HG03159 (cell line): ENCODE measurements at regions not wholly inside any gene's neighbourhood (a gene's known extent, or its start where the extent isn't known, plus 50 kb on each side); places are given as distances from the start of the nearest gene placed in this dataset.

ENCODE experiments used
- ATAC-seq: cut with Tn5 transposase; IDR thresholded peaks from one replicate; pipeline ENCODE4 v1.9.1; 2021; ENCODE audit warnings: mild to moderate bottlenecking, moderate library complexity; ENCODE audit not compliant: unreplicated experiment

DNA sequence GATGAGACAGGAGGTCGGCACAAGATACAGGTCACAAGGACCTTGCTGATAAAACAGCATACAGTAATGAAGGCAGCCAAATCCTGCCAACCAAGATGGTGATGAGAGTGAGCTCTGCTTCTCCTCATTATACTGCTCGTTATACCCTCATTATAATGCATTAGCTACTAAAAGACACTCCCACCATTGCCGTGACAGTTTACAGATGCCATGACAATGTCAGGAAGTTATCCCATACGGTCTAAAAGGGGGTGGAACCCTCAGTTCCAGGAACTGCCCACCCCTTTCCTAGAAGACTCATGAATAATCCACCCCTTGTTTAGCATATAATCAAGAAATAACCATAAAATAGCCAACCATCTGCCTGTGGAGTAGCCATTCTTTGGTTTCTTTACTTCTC lies 224.2 kb downstream of the RBM43 start:
- no peak for ATAC-seq

DNA sequence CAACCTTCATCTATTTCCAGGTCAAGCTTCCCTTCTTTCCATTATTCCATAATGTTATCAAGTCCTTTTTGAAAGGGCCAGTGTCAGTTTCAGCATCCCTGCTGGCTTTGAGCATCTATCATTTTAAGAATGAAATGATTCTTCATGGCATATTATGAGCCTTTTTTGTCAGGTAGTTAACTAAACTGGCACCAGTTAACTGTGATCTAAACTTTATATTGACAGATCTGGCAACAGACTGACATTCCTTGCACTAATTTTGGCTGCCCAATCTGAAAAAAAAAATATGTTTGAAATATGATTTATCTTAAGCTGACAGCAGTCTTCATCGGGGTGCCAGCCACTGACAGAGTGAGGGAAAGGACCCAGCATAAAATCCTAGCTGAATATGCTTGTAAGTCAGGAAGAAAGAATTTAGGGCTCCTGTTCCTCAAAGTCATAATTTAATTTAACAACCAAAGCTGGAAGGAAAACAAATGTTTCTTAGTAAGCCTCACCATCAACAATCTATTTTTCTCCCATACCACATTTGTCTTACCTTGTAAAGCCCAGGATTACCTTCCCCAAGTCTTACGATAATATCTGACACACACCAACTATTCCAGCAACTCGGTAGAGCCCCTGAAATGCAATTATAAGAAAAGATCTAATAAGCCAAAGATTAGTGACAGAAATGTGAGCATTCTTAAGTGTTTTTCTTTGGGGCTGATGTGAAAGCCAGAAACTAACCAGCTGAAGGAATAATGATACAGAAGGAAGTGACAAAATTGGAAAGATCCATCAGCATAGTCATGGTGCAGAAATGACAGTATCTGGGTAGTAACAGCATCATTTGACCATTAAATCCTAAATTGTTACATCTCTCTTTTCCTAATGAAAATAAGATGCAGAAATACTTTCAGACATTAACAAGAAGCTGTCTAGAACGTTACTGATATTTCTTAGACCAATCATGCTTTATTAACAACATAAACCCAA lies 228.1 kb downstream of the RBM43 start:
- no peak for ATAC-seq

DNA sequence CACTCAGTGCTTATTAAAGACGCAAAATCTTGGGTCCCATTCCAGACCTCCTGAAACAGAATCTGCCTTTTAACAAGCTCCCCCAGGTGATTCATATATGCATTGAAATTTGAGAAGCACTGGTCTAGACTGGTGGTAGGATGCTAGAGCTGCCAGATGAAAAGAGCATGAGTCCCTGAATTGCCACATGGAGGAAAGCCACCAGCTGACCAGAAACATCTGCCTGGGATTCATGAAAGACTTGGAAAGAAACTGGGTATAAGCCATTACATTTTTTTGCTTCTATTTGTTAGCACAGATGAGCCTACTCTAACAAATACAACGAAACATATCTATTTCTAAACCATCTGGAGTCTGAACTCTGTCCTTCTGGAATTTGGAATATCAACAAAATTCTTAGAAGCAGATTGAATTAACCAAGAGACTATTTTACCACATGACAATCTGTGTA lies 228.9 kb downstream of the RBM43 start:
- no peak for ATAC-seq

- no peak for ATAC-seq
Observed at GRCh38 chr2:151030663-151031230, 230.9 kb downstream of the RBM43 start.

DNA sequence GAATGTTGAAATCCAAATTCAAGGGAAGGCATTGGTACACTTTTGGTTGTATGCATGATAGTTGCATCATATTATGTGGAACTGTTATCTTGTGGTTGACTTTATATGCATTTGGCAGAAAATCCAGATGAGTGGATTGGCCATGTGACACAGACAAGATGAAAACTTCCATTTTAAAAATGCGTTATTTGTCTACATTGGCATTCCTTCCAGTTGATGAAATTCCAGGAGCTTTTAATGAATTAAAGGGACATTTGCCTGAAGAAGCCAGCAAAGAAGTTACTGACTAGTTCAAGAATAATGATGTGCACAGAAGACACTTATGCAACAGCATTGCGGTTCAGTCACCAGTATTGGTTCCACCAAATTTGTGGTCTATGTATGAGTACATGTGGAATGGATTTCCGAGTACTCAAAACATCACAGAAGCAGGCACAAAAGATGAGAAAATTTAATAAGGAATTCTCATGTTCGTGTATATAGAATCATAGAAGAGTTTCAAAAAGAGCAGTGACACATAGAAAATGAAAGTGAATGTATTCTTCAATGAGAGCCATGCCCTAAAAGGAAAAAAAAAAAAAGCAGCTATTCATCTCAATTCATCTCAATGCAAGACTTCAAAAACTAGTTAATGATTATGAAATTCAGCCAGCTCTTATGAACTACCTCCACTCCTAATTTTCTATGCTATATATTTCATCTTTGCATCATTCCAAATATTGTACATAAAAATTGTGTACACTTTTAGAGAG lies 232.1 kb downstream of the RBM43 start:
- peak; percentile 53 for ATAC-seq

- no peak for ATAC-seq
Observed at GRCh38 chr2:151028691-151029176, 232.9 kb downstream of the RBM43 start.

DNA sequence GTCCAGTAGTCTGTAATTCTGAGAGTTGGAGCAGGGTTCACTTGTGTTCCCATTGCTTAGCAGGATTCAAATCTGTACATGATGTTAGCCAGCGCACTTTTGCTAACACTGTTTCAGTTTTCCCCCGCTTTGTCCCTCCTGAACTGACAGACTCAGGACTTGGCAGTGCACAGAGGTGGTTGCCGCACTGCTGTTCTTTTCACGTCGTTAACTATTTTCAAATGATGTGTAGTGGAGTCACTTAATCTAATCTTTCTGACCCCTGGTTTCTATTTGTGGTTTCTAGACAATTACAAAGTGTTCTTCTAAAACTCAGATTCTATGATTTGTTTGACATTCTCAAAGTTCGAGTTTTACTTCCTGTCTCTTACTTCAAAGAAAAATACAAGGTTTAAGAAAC lies 234.5 kb downstream of the RBM43 start:
- no peak for ATAC-seq

DNA sequence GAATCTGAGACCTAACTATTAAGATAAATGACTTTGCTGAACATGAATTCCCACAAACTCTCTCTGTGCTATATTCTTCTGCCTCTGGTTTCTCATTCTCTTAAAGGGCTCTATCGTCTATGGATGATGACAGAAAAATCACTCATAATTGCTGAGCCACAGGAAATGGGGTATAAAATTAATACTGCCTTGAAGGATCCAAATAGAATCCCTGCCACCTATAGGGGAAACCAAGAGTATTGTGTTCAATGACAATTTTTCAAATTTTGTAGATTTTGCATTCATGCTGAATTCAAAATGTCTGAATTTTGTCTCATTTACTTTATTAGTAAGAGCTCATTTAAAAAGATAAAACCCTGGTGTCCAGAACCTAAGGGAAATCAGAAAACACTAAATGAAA lies 235.8 kb downstream of the RBM43 start:
- no peak for ATAC-seq

DNA sequence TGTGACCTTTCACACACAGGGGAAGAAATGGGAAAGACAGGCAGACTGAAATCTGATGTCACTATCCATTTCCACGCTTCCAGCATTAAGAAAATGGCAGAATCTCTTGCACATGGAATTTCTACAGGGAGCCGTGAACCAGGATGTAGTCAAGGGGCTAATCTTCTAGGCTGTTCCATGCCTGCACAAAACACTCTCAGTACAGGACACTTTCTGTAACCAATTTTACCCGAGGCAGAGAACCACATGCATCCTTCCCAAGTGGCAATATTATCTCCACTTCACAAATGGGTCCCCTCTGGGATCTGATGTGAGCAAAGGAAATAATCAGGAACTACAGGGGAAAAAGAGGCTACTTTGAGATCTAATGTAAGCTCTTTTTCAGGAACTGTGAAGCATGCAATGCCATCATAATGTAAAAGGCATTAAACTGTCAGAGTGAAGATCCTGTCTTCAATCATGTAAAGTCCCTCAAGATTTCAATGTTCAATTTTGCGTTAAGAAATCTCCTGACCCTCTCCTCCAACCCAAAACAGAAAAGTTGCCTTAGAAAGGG lies 236.9 kb downstream of the RBM43 start:
- no peak for ATAC-seq

- ATAC-seq = no peak
Observed at GRCh38 chr2:151021747-151022452, 239.8 kb downstream of the RBM43 start.

DNA sequence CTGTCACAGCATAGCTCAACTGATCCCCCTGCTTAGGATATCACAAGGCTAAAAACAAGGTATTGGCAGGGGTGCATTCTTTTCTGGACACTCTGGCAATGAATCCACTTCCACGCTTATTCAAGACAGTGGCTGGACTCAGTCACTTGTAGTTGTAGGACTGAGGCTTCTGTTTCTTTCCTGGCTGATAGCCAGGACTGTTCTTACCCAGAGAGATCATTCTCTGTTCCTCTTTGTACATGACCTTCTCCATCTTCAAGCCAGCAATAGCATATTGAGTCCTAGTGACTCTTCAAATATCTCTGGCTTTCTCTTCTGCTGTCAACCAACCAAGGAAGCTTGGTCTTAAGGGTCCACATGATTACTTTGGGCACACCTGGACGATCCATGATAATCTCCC lies 241.3 kb downstream of the RBM43 start:
- peak; percentile 98 for ATAC-seq

DNA sequence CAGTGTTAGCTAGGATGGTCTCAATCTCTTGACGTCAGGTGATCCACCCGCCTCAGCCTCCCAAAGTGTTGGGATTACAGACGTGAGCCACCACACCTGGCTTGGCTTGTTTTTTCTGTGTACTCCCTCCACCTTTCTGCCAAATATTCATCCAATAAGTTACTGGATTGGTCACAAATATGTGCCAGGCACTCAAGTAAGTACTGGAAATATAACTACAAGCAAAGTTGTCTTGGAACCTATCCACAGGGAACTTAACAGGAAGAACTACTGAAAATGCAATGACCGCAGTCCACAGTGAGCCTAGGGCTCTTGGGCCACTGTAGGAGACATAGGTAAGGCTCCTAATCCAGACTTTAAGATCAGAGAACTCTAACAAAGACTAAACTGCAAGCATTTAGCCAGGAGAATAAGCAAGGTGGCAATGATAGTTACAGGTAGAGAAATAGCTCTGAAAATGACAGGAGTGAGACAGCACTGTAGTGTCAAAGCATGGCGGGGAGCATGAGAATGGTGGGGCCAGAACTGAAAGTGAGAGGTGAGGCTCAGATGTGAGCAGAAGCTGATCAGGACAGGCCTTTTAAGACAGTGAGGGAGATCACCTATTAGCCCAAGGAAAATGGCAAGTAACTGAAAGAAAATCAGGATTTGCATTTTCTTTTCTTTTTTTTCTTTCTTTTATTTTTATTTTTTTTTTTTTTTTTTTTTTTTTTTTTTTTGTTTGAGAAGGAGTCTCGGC lies 252.1 kb downstream of the RBM43 start:
- no peak for ATAC-seq

- no peak for ATAC-seq
Observed at GRCh38 chr2:151007365-151007764, 254.3 kb downstream of the RBM43 start.

DNA sequence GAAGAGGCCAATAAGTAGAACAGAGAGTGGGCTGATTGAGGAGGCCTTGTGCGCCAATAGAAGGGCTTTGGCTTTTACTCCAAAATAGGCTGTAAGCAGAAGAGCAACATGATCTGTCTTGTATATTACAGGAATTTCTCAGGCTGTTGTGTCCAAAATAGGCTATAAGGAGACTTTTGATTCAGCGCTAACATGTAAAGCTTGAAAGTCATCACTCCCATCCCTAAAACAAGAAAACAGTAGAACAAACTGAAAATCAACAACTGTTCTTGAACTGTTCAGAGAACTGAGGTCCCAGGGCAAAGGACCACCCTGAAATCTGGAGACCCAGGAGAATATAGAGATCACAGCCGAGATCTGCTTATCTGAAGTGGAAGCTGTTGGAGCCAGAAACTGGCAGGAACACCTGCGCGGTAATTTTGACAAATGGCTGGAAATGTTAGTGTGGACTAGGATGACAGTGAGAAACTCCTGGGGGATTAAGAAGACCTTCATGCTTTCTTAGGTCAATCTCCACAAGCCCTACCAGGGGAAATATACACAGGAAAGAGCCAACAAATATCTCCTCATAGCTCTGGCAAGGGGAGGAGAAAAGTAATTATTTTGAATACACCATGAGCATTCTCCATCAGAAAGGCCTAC lies 258.6 kb downstream of the RBM43 start:
- ATAC-seq = no peak

DNA sequence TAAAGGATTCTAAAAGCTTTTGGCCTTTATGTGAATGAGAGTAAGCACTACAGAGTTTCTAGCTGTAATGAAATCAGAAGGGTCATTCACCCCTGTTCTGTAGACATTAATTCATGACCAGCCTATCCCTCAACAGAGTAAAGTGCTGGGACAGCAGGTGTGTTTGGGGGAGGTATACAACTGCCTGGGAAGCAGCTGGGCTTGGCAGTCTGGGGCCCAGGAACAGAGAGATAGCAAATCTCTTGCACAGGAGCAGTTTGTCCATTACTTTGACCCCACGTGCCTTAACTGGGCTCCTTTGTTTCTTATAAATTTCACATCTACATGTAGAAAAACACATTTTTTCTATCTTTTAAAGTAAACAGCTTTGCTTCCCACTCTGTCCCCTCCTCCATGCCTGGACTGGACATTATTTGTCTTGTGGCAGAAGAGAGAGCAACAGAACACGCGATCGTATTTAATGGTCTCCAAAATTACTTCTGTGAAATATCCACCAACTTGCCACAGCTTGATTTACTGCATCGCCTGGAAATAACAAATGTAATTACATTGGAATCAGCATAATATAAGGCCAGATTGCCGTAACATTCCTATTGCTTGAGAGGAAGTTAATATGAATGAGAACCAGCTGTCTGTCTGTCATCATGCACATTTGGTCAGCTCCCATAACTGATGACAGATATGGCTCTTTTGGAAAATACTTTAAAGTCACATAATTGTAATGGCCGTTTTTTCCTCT lies 263.8 kb downstream of the RBM43 start:
- ATAC-seq = no peak

GRCh38 chr2:150997066-150997465 lies 264.6 kb downstream of the RBM43 start:
- ATAC-seq = no peak

- ATAC-seq = no peak
Observed at GRCh38 chr2:150994076-150994475, 267.6 kb downstream of the RBM43 start.

- no peak for ATAC-seq
Observed at GRCh38 chr2:150989969-150990368, 271.7 kb downstream of the RBM43 start.

GRCh38 chr2:150985741-150986140 lies 275.9 kb downstream of the RBM43 start:
- no peak for ATAC-seq
